ENCODE measurements at regions not wholly inside any gene's neighbourhood (a gene's known extent, or its start where the extent isn't known, plus 50 kb on each side); places are given as distances from the start of the nearest gene placed in this dataset.

DNA sequence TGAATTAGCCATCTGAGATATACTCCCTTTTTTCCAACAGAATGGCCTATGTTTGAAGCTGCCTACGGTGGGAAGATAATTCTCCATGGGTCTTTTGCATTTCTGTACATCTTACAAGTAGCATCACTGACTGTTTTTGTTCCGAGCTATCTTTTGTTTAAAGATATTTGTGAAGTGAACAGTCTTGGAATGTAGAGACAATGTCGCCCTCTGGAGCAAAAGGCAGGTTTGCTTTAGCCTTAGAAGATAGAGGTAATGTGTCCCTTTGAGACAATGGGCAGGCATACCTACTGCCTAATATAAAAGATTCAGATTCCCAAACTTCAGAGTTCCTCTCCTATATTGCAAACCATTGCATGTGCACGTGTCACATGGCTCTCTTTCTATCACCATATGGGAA, 347.8 kb upstream of the CNR1 start:
- no peak overlapping the region for H4K8ac ChIP-seq (ENCODE audit: low read depth, low read length)
- H3K4ac ChIP-seq (ENCODE audit: low read depth, low read length) = no peak overlapping the region
- no peak overlapping the region for H2BK5ac ChIP-seq (ENCODE audit: low read length)
- H3K27me3 ChIP-seq (ENCODE audit: insufficient read depth, low read length, poor library complexity) = no peaks in the 10 kb centered on the region
- H3K56ac ChIP-seq (ENCODE audit: low read length) = no peak overlapping the region
- H3K27ac ChIP-seq (ENCODE audit: low read depth, low read length) = no peak overlapping the region
- H3K79me2 ChIP-seq (ENCODE audit: control insufficient read depth, insufficient read depth, low read length) = no peaks in the 10 kb centered on the region
- H3K18ac ChIP-seq (ENCODE audit: low read length) = no peak overlapping the region
- H4K5ac ChIP-seq (ENCODE audit: low read length) = no peak overlapping the region
- H2AK5ac ChIP-seq (ENCODE audit: low read length) = no peak overlapping the region
- no peaks in the 10 kb centered on the region for H3K36me3 ChIP-seq (ENCODE audit: control insufficient read depth, insufficient read depth, low read length)
- no peak overlapping the region for H3K4me2 ChIP-seq (ENCODE audit: low read length)
- H3K4me1 ChIP-seq (ENCODE audit: control insufficient read depth, low read depth, low read length) = no peaks in the 10 kb centered on the region
- no peak for DNase-seq
- H2BK15ac ChIP-seq (replicated peaks; ENCODE audit: low read depth) = no peak overlapping the region
- no peaks in the 10 kb centered on the region for H3K79me1 ChIP-seq (ENCODE audit: low read length)
- H3K23ac ChIP-seq (ENCODE audit: low read length) = no peak overlapping the region
- no CpG with 5 or more reads among the region's 4 CpGs for WGBS (ENCODE audit: extremely low coverage, insufficient coverage, low lambda C conversion rate)
- H3K9ac ChIP-seq (ENCODE audit: low read length) = no peak overlapping the region
- H2BK120ac ChIP-seq (ENCODE audit: low read depth, low read length) = no peak overlapping the region
- H3K4me3 ChIP-seq (ENCODE audit: low read length) = no peak overlapping the region

DNA sequence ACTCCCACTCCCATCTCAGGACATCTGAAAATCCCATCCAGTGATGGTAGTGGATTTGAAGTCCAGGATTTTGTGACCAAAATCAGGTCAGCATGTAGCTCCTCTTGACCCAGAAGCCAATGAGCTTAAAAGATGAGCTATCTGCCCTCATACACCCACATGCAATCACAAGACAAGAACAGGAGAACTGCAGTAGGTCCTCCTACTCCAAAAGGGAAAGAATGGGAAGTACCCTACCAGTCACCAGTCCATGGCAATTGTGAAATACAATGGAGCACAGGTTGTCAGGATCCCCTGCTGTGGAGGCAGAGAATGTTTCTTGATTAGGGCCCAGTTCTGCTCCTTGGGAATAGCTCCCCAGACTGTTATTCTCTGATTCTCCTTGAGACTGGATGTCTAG, 347.3 kb upstream of the CNR1 start:
- Histone ChIP-seq H2BK5ac (ENCODE audit: low read length) (no peak overlapping the region), H4K5ac (ENCODE audit: low read length) (no peak overlapping the region), H3K4ac (ENCODE audit: low read depth, low read length) (no peak overlapping the region), H4K8ac (ENCODE audit: low read depth, low read length) (no peak overlapping the region), H2BK120ac (ENCODE audit: low read depth, low read length) (no peak overlapping the region), H3K36me3 (ENCODE audit: control insufficient read depth, insufficient read depth, low read length) (no peaks in the 10 kb centered on the region), H3K9ac (ENCODE audit: low read length) (no peak overlapping the region), H3K27me3 (ENCODE audit: insufficient read depth, low read length, poor library complexity) (no peaks in the 10 kb centered on the region), H3K27ac (ENCODE audit: low read depth, low read length) (no peak overlapping the region), H3K23ac (ENCODE audit: low read length) (no peak overlapping the region), H3K79me2 (ENCODE audit: control insufficient read depth, insufficient read depth, low read length) (no peaks in the 10 kb centered on the region), H3K4me1 (ENCODE audit: control insufficient read depth, low read depth, low read length) (no peaks in the 10 kb centered on the region), H2AK5ac (ENCODE audit: low read length) (no peak overlapping the region), H3K4me3 (ENCODE audit: low read length) (no peak overlapping the region), H3K18ac (ENCODE audit: low read length) (no peak overlapping the region), H3K4me2 (ENCODE audit: low read length) (no peak overlapping the region), H3K56ac (ENCODE audit: low read length) (no peak overlapping the region), H2BK15ac (replicated peaks; ENCODE audit: low read depth) (no peak overlapping the region), H3K79me1 (ENCODE audit: low read length) (no peaks in the 10 kb centered on the region)
- DNase-seq = no peak

DNA sequence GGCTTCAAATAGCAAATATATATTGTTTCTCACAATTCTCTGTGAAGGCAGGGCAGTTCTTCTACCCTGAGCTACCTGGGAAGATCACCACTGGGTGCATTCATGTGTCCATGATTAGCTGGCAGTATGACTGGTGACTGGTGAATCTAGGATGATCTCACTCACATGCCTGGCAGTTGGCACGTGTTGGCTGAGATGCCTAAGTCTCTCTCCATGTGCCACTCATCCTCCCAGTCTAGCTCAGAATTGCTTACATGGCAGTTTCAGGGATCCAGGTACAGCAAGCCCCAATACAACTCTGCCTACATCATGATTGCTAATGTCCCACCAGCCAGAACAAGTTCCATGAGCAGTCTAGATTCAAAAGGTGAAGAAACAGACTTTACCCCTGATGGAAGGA, 346.8 kb upstream of the CNR1 start:
- Histone ChIP-seq H2BK15ac (replicated peaks; ENCODE audit: low read depth) (no peak overlapping the region), H3K4ac (ENCODE audit: low read depth, low read length) (no peak overlapping the region), H3K79me1 (ENCODE audit: low read length) (no peaks in the 10 kb centered on the region), H2BK120ac (ENCODE audit: low read depth, low read length) (no peak overlapping the region), H3K4me3 (ENCODE audit: low read length) (no peak overlapping the region), H3K4me2 (ENCODE audit: low read length) (no peak overlapping the region), H3K4me1 (ENCODE audit: control insufficient read depth, low read depth, low read length) (no peaks in the 10 kb centered on the region), H4K8ac (ENCODE audit: low read depth, low read length) (no peak overlapping the region), H3K23ac (ENCODE audit: low read length) (no peak overlapping the region), H3K27me3 (ENCODE audit: insufficient read depth, low read length, poor library complexity) (no peaks in the 10 kb centered on the region), H2AK5ac (ENCODE audit: low read length) (no peak overlapping the region), H3K56ac (ENCODE audit: low read length) (no peak overlapping the region), H2BK5ac (ENCODE audit: low read length) (no peak overlapping the region), H3K9ac (ENCODE audit: low read length) (no peak overlapping the region), H3K27ac (ENCODE audit: low read depth, low read length) (no peak overlapping the region), H3K18ac (ENCODE audit: low read length) (no peak overlapping the region), H3K36me3 (ENCODE audit: control insufficient read depth, insufficient read depth, low read length) (no peaks in the 10 kb centered on the region), H3K79me2 (ENCODE audit: control insufficient read depth, insufficient read depth, low read length) (no peaks in the 10 kb centered on the region), H4K5ac (ENCODE audit: low read length) (no peak overlapping the region)
- whole genome bisulfite sequencing (ENCODE audit: extremely low coverage, insufficient coverage, low lambda C conversion rate) = no CpG with 5 or more reads among the region's 1 CpG
- no peak for DNase-seq

DNA sequence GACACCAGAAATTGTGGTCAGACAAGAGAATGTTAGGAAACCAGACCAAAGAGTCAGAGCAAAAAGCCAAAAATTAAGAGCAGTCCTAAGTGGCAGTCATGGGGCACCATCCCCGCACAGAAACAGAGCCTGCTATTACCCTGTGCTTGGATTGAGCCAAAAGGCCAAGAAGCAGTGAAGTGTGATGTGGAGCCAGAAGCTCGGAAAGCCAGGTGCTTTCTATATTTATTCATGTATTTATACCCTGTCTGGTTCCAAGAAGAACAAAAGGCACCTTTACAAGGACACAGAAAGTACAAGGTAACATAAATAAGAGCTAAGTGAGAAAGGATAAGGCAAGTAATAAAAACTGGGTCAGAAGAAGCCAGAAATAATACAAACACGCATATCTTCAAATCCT, 336.2 kb upstream of the CNR1 start:
- Histone ChIP-seq H3K27ac (ENCODE audit: low read depth, low read length) (no peak overlapping the region), H3K23ac (ENCODE audit: low read length) (no peak overlapping the region), H3K4ac (ENCODE audit: low read depth, low read length) (no peak overlapping the region), H3K56ac (ENCODE audit: low read length) (no peak overlapping the region), H3K18ac (ENCODE audit: low read length) (no peak overlapping the region), H4K5ac (ENCODE audit: low read length) (no peak overlapping the region), H3K79me1 (ENCODE audit: low read length) (no peaks in the 10 kb centered on the region), H3K36me3 (ENCODE audit: control insufficient read depth, insufficient read depth, low read length) (no peaks in the 10 kb centered on the region), H2BK120ac (ENCODE audit: low read depth, low read length) (no peak overlapping the region), H3K27me3 (ENCODE audit: insufficient read depth, low read length, poor library complexity) (no peaks in the 10 kb centered on the region), H2AK5ac (ENCODE audit: low read length) (no peak overlapping the region), H2BK15ac (replicated peaks; ENCODE audit: low read depth) (no peak overlapping the region), H3K9ac (ENCODE audit: low read length) (no peak overlapping the region), H3K4me3 (ENCODE audit: low read length) (no peak overlapping the region), H3K4me2 (ENCODE audit: low read length) (no peak overlapping the region), H3K4me1 (ENCODE audit: control insufficient read depth, low read depth, low read length) (no peaks in the 10 kb centered on the region), H3K79me2 (ENCODE audit: control insufficient read depth, insufficient read depth, low read length) (no peaks in the 10 kb centered on the region), H4K8ac (ENCODE audit: low read depth, low read length) (no peak overlapping the region), H2BK5ac (ENCODE audit: low read length) (no peak overlapping the region)
- WGBS (ENCODE audit: extremely low coverage, insufficient coverage, low lambda C conversion rate) = no CpG with 5 or more reads among the region's 3 CpGs
- no peak for DNase-seq

DNA sequence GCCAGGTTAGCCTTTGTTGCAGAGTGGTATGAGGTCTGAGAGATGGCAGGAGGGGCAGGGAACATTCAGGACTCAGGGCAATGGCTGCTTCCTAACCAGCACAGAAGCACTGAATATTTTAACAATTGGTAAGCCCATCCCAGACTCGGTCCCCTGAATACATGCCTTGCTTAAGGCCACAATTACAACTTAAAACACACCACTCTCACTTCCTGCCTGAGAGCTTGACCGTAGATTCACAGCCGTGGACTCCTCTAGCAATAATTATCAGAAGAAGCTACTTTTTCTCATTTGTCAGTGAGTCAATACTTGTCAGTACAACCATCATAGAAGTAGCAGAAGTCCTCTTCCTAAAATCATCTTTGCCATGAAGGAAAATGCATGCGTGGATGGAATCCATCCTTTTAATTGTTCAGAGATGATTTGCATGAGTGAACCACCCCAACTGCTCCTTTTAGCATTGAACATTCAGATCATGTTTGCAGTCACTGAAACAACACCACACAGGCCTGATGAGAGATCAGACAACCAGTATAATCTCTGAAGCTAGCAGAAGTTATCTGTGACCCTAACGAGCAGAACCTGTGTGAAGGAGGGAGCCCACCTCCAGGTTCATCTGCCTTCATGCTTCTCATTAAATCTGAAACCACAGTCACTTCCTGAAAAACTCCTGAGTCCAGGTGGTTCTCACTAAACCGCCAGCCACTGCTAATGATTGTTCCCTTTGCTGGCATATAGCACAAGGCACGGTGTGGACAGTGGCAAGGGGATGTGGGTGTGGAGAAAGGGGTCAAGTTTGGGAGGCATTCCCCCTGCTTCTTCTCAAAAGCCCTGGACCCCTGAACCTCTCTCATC, 333.9 kb upstream of the CNR1 start:
- H2BK15ac ChIP-seq (replicated peaks; ENCODE audit: low read depth) = no peak overlapping the region
- no peak overlapping the region for H3K9ac ChIP-seq (ENCODE audit: low read length)
- no peak overlapping the region for H2AK5ac ChIP-seq (ENCODE audit: low read length)
- H4K8ac ChIP-seq (ENCODE audit: low read depth, low read length) = no peak overlapping the region
- H3K18ac ChIP-seq (ENCODE audit: low read length) = no peak overlapping the region
- H3K36me3 ChIP-seq (ENCODE audit: control insufficient read depth, insufficient read depth, low read length) = no peaks in the 10 kb centered on the region
- no peak overlapping the region for H3K23ac ChIP-seq (ENCODE audit: low read length)
- H3K56ac ChIP-seq (ENCODE audit: low read length) = no peak overlapping the region
- no peak overlapping the region for H2BK120ac ChIP-seq (ENCODE audit: low read depth, low read length)
- no peak overlapping the region for H3K4me3 ChIP-seq (ENCODE audit: low read length)
- no peaks in the 10 kb centered on the region for H3K4me1 ChIP-seq (ENCODE audit: control insufficient read depth, low read depth, low read length)
- no peak overlapping the region for H3K4ac ChIP-seq (ENCODE audit: low read depth, low read length)
- H3K27me3 ChIP-seq (ENCODE audit: insufficient read depth, low read length, poor library complexity) = no peaks in the 10 kb centered on the region
- no CpG with 5 or more reads among the region's 7 CpGs for WGBS (ENCODE audit: extremely low coverage, insufficient coverage, low lambda C conversion rate)
- no peak overlapping the region for H3K27ac ChIP-seq (ENCODE audit: low read depth, low read length)
- no peak overlapping the region for H3K4me2 ChIP-seq (ENCODE audit: low read length)
- H3K79me2 ChIP-seq (ENCODE audit: control insufficient read depth, insufficient read depth, low read length) = no peaks in the 10 kb centered on the region
- H3K79me1 ChIP-seq (ENCODE audit: low read length) = no peaks in the 10 kb centered on the region
- no peak overlapping the region for H4K5ac ChIP-seq (ENCODE audit: low read length)
- H2BK5ac ChIP-seq (ENCODE audit: low read length) = no peak overlapping the region
- DNase-seq = no peak

DNA sequence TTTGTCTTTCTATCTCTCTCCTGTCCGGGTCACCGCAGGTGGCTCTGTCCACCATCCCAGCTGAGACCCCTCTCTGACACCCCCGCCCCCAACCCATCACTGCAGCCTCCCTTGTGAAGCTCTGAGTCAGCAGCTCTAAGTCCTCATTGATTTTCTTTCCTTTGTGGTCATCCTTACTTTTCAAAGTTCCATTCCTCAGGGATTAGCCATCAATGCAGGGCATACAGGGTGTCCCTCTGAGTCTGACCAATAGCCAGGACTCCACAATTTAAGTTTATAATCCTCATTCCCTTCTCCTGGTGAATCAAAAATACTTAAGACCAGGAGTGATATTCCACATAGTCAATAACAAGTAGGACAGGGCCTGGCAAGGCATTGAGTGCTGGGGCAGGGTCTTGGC, 333.3 kb upstream of the CNR1 start:
- Histone ChIP-seq H3K56ac (ENCODE audit: low read length) (no peak overlapping the region), H3K27ac (ENCODE audit: low read depth, low read length) (no peak overlapping the region), H3K27me3 (ENCODE audit: insufficient read depth, low read length, poor library complexity) (no peaks in the 10 kb centered on the region), H4K8ac (ENCODE audit: low read depth, low read length) (no peak overlapping the region), H2BK120ac (ENCODE audit: low read depth, low read length) (no peak overlapping the region), H3K4me3 (ENCODE audit: low read length) (no peak overlapping the region), H3K4me2 (ENCODE audit: low read length) (no peak overlapping the region), H2BK5ac (ENCODE audit: low read length) (no peak overlapping the region), H3K4me1 (ENCODE audit: control insufficient read depth, low read depth, low read length) (no peaks in the 10 kb centered on the region), H4K5ac (ENCODE audit: low read length) (no peak overlapping the region), H3K4ac (ENCODE audit: low read depth, low read length) (no peak overlapping the region), H2BK15ac (replicated peaks; ENCODE audit: low read depth) (no peak overlapping the region), H3K18ac (ENCODE audit: low read length) (no peak overlapping the region), H3K23ac (ENCODE audit: low read length) (no peak overlapping the region), H3K9ac (ENCODE audit: low read length) (no peak overlapping the region), H3K79me1 (ENCODE audit: low read length) (no peaks in the 10 kb centered on the region), H3K36me3 (ENCODE audit: control insufficient read depth, insufficient read depth, low read length) (no peaks in the 10 kb centered on the region), H3K79me2 (ENCODE audit: control insufficient read depth, insufficient read depth, low read length) (no peaks in the 10 kb centered on the region), H2AK5ac (ENCODE audit: low read length) (no peak overlapping the region)
- no peak for DNase-seq
- WGBS (ENCODE audit: extremely low coverage, insufficient coverage, low lambda C conversion rate) = no CpG with 5 or more reads among the region's 3 CpGs
